Thoracic aorta (tissue), 2 donors: ENCODE measurements at regions not wholly inside any gene's neighbourhood (a gene's known extent, or its start where the extent isn't known, plus 50 kb on each side); places are given as distances from the start of the nearest gene placed in this dataset.
"Not testable (repeated sequence)": the region's sequence is repeated elsewhere in the genome, so short reads cannot be mapped to it uniquely, and the experiment has no call there.

Experiments
- ATAC-seq: fragments of 150-250 bp; one replicate; pipeline ENCODE4 v1.8.0; 2017; ENCODE audit warnings: low read depth; ENCODE audit not compliant: insufficient number of reproducible peaks, low FRiP score
- DNase-seq: peaks from one replicate; pipeline ENCODE4 v3.0.0-alpha.2; 2020; ENCODE audit warnings: low spot score
- H3K27ac ChIP-seq, 2 donors: fragments of 200-600 bp; sonication (generic); 1 replicate in 1 of 2; 2 replicates in 1 of 2; pipeline ENCODE4 v1.5.1; 2016; ENCODE audit warnings: mild to moderate bottlenecking in 2 of 2, moderate library complexity in 2 of 2
- H3K27me3 ChIP-seq: fragments of 200-600 bp; sonication (generic); replicated peaks from 2 replicates; pipeline ENCODE4 v1.6.0; 2016; ENCODE audit warnings: mild to moderate bottlenecking; ENCODE audit not compliant: insufficient read depth
- H3K36me3 ChIP-seq: fragments of 200-600 bp; sonication (generic); one replicate; pipeline ENCODE4 v1.5.1; 2016
- H3K4me1 ChIP-seq, 2 donors: fragments of 200-600 bp; sonication (generic); 1 replicate in 1 of 2; 2 replicates in 1 of 2; pipeline versions ENCODE4 v1.5.1 to v1.6.0; 2016; ENCODE audit warnings: low read depth in 2 of 2, mild to moderate bottlenecking in 1 of 2; ENCODE audit not compliant: control insufficient read depth in 1 of 2
- H3K4me3 ChIP-seq: fragments of 200-600 bp; sonication (generic); 2 replicates; pipeline ENCODE4 v1.5.1; 2016; ENCODE audit warnings: mild to moderate bottlenecking
- H3K9me3 ChIP-seq: fragments of 200-600 bp; sonication (generic); 2 replicates; pipeline ENCODE4 v1.5.1; 2016
- CTCF ChIP-seq: fragments of 200-600 bp; sonication (generic); IDR thresholded peaks from one replicate; pipeline ENCODE4 v1.5.1; 2019; ENCODE audit warnings: antibody characterized with exemption

- no peak overlapping the region for H3K4me3 ChIP-seq
- TF ChIP-seq CTCF, result no peak
- H3K27me3 ChIP-seq, result no peaks in the 10 kb centered on the region
Measured at GRCh38 chr11:109051200-109051599, 370.8 kb upstream of the C11orf87 start.

GRCh38 chr11:109059402-109059801 lies 362.6 kb upstream of the C11orf87 start:
- ATAC-seq (no peak), DNase-seq (no peak)
- H3K27ac ChIP-seq, result no peak overlapping the region
- no peaks in the 10 kb centered on the region for H3K9me3 ChIP-seq
- H3K4me1 ChIP-seq, result no peaks in the 10 kb centered on the region
- TF ChIP-seq CTCF, result no peak
- no peaks in the 10 kb centered on the region for H3K36me3 ChIP-seq
- H3K4me3 ChIP-seq, result no peak overlapping the region
- H3K27me3 ChIP-seq, result no peaks in the 10 kb centered on the region

More at GRCh38 chr11:109051200-109051599, 370.8 kb upstream of the C11orf87 start:
- no peak for ATAC-seq
- Histone ChIP-seq H3K36me3 (no peaks in the 10 kb centered on the region), H3K27ac (no peak overlapping the region), H3K9me3 (no peaks in the 10 kb centered on the region), H3K4me1 (no peaks in the 10 kb centered on the region)
- DNase-seq, result no peak

GRCh38 chr11:109061394-109061793 lies 360.6 kb upstream of the C11orf87 start:
- H3K9me3 ChIP-seq, result no peaks in the 10 kb centered on the region
- H3K4me3 ChIP-seq, result no peak overlapping the region
- H3K4me1 ChIP-seq, result no peaks in the 10 kb centered on the region
- no peaks in the 10 kb centered on the region for H3K27me3 ChIP-seq
- no peak overlapping the region for H3K27ac ChIP-seq
- DNase-seq (no peak), ATAC-seq (no peak)
- no peaks in the 10 kb centered on the region for H3K36me3 ChIP-seq
- TF ChIP-seq CTCF, result no peak

- no peak overlapping the region for H3K27ac ChIP-seq
- no peaks in the 10 kb centered on the region for H3K27me3 ChIP-seq
- DNase-seq, result no peak
- no peaks in the 10 kb centered on the region for H3K36me3 ChIP-seq
- no peaks in the 10 kb centered on the region for H3K4me1 ChIP-seq
- ATAC-seq, result no peak
- TF ChIP-seq CTCF, result no peak
- no peaks in the 10 kb centered on the region for H3K9me3 ChIP-seq
- H3K4me3 ChIP-seq, result no peak overlapping the region
Measured at GRCh38 chr11:109062445-109062844, 359.5 kb upstream of the C11orf87 start.

GRCh38 chr11:109062871-109063270 lies 359.1 kb upstream of the C11orf87 start:
- H3K4me1 ChIP-seq, result no peaks in the 10 kb centered on the region
- no peak overlapping the region for H3K4me3 ChIP-seq
- H3K36me3 ChIP-seq, result no peaks in the 10 kb centered on the region
- ATAC-seq (no peak), DNase-seq (no peak)
- no peaks in the 10 kb centered on the region for H3K9me3 ChIP-seq
- no peak overlapping the region for H3K27ac ChIP-seq
- no peak for TF ChIP-seq CTCF
- no peaks in the 10 kb centered on the region for H3K27me3 ChIP-seq

- H3K9me3 ChIP-seq, H3K36me3 ChIP-seq, H3K4me3 ChIP-seq, ATAC-seq, H3K27ac ChIP-seq, DNase-seq, H3K4me1 ChIP-seq, H3K27me3 ChIP-seq: not testable (repeated sequence)
Measured at GRCh38 chr11:109064618-109065311, 357.2 kb upstream of the C11orf87 start.
